ENCODE measurements at regions not wholly inside any gene's neighbourhood (a gene's known extent, or its start where the extent isn't known, plus 50 kb on each side); places are given as distances from the start of the nearest gene placed in this dataset.

DNA sequence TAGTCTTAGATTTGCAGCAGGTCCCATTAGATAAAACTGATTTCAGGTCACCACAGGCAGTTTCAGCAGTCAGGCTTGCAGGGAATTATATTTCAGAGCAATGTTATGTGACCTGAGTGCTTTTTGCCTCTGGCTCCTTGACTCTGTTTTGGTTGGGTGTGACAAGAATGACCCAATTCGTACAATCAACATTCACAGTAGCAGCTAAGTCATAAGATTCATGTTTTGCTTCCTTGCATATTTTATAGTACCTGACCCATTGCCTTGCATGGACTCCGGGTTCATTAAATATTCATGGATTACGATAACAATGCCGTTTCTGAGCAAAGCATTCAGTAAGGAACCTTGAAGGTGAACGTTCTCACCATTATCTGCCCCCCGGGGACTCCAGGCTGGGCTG, 152.0 kb upstream of the CST7 start:
- TF ChIP-seq, protein P1, sequence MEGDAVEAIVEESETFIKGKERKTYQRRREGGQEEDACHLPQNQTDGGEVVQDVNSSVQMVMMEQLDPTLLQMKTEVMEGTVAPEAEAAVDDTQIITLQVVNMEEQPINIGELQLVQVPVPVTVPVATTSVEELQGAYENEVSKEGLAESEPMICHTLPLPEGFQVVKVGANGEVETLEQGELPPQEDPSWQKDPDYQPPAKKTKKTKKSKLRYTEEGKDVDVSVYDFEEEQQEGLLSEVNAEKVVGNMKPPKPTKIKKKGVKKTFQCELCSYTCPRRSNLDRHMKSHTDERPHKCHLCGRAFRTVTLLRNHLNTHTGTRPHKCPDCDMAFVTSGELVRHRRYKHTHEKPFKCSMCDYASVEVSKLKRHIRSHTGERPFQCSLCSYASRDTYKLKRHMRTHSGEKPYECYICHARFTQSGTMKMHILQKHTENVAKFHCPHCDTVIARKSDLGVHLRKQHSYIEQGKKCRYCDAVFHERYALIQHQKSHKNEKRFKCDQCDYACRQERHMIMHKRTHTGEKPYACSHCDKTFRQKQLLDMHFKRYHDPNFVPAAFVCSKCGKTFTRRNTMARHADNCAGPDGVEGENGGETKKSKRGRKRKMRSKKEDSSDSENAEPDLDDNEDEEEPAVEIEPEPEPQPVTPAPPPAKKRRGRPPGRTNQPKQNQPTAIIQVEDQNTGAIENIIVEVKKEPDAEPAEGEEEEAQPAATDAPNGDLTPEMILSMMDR (IDR thresholded peaks at IDR 0.05; ENCODE audit: low read depth, low read length, missing control alignments) = no peak
- no peak overlapping the region for H3K4me3 ChIP-seq (replicated peaks; ENCODE audit: low read depth, low read length)
- no peak for DNase-seq (ENCODE audit: extremely low read depth, low read depth)

DNA sequence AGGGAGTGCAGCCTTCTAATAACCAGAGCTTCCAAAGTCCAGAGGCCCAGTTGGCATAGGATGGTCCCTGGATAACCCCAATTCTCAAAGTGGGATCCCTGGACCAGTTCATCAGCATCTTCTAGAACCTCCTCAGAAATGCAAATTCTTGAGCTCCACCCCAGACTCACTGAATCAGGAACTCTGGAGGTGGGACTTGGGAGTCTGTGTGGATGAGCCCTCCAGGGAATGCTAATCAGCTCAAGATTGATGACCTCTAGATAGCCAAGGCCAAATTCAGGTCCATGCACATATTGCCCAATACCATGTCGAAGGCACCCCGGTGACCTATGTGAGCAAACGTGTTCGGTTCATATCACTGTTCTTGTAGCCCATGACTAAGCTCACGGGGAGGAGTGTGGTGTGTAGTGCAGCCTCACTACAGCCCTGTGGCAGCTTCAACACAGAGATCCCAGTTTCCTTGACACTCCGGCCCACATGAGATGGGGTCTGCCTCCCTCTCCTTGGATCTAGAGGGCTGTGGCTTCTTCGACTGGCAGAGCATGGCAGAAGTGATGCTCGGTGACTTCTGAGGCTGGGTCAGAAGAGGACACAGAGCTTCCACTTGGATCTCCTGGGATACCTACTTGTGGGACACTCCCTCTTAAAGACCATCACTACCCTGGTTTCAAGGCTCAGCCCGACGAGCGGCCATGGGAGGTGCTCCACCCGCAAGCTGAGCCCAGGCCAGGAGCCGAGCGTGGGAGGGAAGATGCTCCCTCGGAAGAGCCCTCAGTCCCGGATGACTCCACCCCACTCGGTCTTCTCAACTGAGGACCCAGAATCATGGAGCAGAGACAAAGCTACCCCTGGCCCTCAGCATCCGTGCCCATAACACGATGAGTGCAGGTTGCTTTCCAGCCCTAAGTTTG, 151.1 kb upstream of the CST7 start:
- DNase-seq (ENCODE audit: extremely low read depth, low read depth) = no peak
- H3K4me3 ChIP-seq (replicated peaks; ENCODE audit: low read depth, low read length) = no peak overlapping the region
- TF ChIP-seq, protein P1 (IDR thresholded peaks at IDR 0.05; ENCODE audit: low read depth, low read length, missing control alignments) = no peak

DNA sequence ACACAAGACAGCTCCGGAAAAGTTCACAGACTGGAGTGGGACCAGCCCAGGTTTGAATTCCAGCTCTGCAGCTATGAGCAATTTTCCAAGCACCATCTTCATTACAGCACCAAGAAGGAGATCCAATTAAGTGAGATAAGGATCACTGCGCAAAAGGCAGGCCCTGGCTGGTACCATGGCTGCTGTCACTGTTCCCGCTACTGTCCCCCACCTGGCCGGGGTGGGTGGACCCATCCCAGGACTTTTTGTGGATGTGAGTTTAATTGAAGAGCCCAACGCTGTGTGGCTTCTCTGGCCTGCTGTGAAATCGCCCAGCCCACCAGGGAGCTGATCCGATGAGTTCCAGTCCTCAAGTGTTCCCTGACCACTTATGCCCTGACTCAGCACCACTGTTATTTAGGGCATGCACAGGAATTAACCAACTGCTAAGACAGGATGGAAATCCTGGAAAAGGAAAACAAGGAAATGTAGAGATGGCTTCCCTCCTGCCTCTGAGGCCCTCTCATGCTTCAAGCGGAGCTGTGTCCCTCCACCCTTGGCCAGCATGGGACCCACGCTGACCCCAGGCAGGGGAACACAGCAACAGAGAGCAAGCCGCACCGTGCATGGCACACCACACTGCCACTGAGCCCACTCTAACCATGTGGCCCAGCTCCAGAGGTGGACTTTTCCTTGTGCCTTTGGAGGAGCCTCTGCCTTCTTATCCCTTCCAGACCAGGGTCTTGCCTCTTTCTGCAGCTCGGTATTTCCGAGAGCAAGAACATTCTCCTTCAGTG, 150.0 kb upstream of the CST7 start:
- TF ChIP-seq, protein P1 (IDR thresholded peaks at IDR 0.05; ENCODE audit: low read depth, low read length, missing control alignments) = no peak
- no peak for DNase-seq (ENCODE audit: extremely low read depth, low read depth)
- no peak overlapping the region for H3K4me3 ChIP-seq (replicated peaks; ENCODE audit: low read depth, low read length)

DNA sequence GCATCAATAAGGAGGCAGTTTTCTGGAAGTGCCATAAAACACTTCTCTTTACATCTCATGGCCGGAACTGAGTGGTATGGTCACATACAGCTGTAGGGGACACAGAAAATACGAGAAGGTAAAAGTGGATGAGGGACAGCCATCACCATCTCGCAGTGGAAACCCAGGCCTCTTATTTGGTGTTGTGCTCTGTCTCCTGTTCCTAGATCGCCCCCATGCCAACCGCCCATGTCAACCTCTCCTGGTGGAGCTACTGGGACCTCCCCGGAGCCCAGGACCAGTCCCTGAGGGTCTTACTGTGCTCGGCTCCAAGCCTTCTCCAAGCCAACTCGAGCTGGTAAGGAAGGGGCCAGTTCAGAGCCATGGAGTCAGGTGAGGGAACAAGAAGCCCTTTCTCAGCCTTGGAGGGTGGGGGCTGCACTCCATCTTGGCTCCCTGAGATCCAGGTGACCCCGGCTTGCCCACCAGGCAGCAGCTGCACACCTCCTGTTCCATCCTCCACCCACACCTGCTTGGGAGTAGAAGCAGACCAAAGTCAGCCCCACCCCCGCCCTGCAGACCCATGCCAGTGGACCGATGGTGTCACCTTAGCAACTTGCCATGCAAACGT, 149.0 kb upstream of the CST7 start:
- no peak for DNase-seq (ENCODE audit: extremely low read depth, low read depth)
- no peak overlapping the region for H3K4me3 ChIP-seq (replicated peaks; ENCODE audit: low read depth, low read length)
- TF ChIP-seq, protein P1 (IDR thresholded peaks at IDR 0.05; ENCODE audit: low read depth, low read length, missing control alignments) = no peak

DNA sequence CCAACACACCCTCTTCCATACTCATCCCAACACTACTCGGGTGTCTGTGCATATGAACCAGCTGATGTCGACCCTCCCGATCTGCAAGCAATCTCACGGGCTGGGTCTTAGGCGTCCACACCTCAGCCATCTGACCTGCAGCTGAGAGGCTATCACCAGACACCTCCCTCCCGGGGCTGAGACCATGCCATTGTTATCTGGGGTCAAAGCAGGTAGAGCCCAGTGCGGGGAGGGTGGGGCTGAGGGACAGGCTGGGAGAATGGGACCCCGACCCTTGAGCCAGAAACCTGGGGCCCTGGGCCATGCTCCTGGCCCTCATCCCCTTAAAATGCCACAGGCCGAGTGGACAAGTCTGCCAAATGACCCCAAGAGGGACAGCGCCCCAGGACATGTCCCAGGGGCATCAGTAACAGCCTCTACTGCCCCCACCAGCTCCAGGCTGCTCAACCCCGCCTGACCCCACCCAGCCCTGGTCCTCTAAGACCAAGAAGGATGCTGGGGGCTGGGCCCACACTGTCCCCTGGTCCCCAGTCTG, 146.7 kb upstream of the CST7 start:
- TF ChIP-seq, protein P1 (IDR thresholded peaks at IDR 0.05; ENCODE audit: low read depth, low read length, missing control alignments) = no peak
- no peak for DNase-seq (ENCODE audit: extremely low read depth, low read depth)
- H3K4me3 ChIP-seq (replicated peaks; ENCODE audit: low read depth, low read length) = no peak overlapping the region

DNA sequence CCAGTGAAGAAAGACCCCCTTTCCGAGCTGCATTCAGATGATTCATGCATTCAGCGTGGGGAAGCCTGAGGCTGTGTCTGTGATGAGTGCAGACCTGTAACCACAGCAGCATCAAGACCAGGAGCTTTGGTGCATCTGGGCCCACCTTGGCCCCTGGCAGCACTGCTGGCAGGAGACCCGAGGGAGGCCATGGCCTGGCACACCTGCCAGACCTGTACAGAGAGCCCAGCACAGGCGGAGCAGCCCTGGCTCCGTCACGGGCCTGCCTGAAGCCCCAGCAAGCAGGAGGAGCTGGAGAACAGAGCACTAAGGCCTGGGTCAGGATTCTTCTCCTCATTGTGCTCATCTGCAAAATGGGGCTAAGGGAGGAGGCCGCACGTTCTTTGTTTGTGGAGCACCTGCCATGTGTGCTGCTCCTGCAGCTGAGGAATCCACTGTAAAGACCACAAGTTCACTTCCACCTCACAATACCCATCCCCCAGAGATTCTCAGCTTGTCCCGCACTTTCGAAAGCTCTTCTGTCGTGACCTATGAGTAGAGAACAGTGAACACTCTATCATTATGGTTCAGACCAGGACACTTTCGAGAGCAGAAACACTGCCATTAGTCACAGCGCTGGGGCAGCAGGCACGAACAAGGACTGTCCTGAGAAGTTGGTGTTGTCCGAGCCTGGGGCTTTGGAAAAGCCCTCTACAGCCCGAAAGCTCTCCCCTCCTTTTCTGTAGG, 144.4 kb upstream of the CST7 start:
- H3K4me3 ChIP-seq (replicated peaks; ENCODE audit: low read depth, low read length) = no peak overlapping the region
- DNase-seq (ENCODE audit: extremely low read depth, low read depth) = no peak
- TF ChIP-seq, protein P1 (IDR thresholded peaks at IDR 0.05; ENCODE audit: low read depth, low read length, missing control alignments) = no peak

Measured in HFF-Myc (cell line).